SU-DHL-6 (cell line): ENCODE measurements at regions not wholly inside any gene's neighbourhood (a gene's known extent, or its start where the extent isn't known, plus 50 kb on each side); places are given as distances from the start of the nearest gene placed in this dataset.
"Not testable (repeated sequence)": the region's sequence is repeated elsewhere in the genome, so short reads cannot be mapped to it uniquely, and the experiment has no call there.

Experiments used
- H2AFZ ChIP-seq: fragments of 200-600 bp; sonication (generic); 2 replicates; pipeline ENCODE4 v1.6.1; 2014; ENCODE audit warnings: low read depth, mild to moderate bottlenecking, moderate library complexity, mixed read lengths, antibody characterized with exemption, low read length; ENCODE audit not compliant: severe bottlenecking
- H3F3A ChIP-seq: fragments of 200-600 bp; shearing (Covaris generic); 2 replicates; pipeline ENCODE4 v1.6.0; 2016; ENCODE audit warnings: antibody characterized with exemption, mild to moderate bottlenecking; ENCODE audit not compliant: insufficient read depth
- H3K27ac ChIP-seq: fragments of 200-600 bp; sonication (generic); 2 replicates; pipeline ENCODE4 v1.5.1; 2016; ENCODE audit warnings: low read depth, mild to moderate bottlenecking, low read length, moderate library complexity, mixed read lengths
- H3K27me3 ChIP-seq: fragments of 200-600 bp; sonication (generic), shearing (Covaris generic); 2 replicates; pipeline ENCODE4 v1.6.0; 2014; ENCODE audit warnings: mild to moderate bottlenecking, low read length
- H3K36me3 ChIP-seq: fragments of 200-600 bp; sonication (generic); 2 replicates; pipeline ENCODE4 v1.6.1; 2014; ENCODE audit warnings: mild to moderate bottlenecking, low read length, mixed read lengths
- H3K4me2 ChIP-seq: fragments of 300-600, 200-600 bp; shearing (Covaris generic), sonication (generic); 2 replicates; pipeline ENCODE4 v1.6.0; 2014; ENCODE audit warnings: low read length, low read depth, mild to moderate bottlenecking; ENCODE audit not compliant: poor library complexity, severe bottlenecking
- H3K4me3 ChIP-seq: fragments of 200-600 bp; sonication (generic); 2 replicates; pipeline ENCODE4 v1.5.1; 2014; ENCODE audit warnings: antibody characterized with exemption, low read length, mild to moderate bottlenecking, mixed read lengths; ENCODE audit not compliant: insufficient read depth, poor library complexity, severe bottlenecking
- H3K79me2 ChIP-seq: fragments of 200-600 bp; sonication (generic); 2 replicates; pipeline ENCODE4 v1.6.1; 2014; ENCODE audit warnings: mild to moderate bottlenecking, low read length, moderate library complexity; ENCODE audit not compliant: insufficient read depth
- H3K9ac ChIP-seq: fragments of 200-600 bp; sonication (generic); 2 replicates; pipeline ENCODE4 v1.7.0; 2014; ENCODE audit warnings: mild to moderate bottlenecking, low read length
- H3K9me2 ChIP-seq: fragments of 200-600 bp; sonication (generic); replicated peaks from 2 replicates; pipeline ENCODE4 v1.6.1; 2014; ENCODE audit warnings: low read length; ENCODE audit not compliant: insufficient read depth
- H3K9me3 ChIP-seq: fragments of 200-600 bp; sonication (generic); 2 replicates; pipeline ENCODE4 v1.6.1; 2014; ENCODE audit warnings: low read length, mixed read lengths; ENCODE audit not compliant: insufficient read depth
- H4K20me1 ChIP-seq: fragments of 200-600 bp; sonication (generic); 2 replicates; pipeline ENCODE4 v1.6.1; 2014; ENCODE audit warnings: low read depth, mild to moderate bottlenecking, antibody characterized with exemption, low read length, moderate library complexity, mixed read lengths
- EZH2phosphoT487 ChIP-seq: fragments of 200-600 bp; sonication (generic), shearing (Covaris generic); conservative IDR thresholded peaks from 2 replicates; pipeline ENCODE4 v1.6.1; 2018; ENCODE audit warnings: mild to moderate bottlenecking, antibody characterized with exemption, low read length, moderate library complexity, mixed read lengths
- TF ChIP-seq, protein P1 (sequence below): fragments of 200-600 bp; sonication (generic); IDR thresholded peaks from one replicate; pipeline ENCODE4 v1.5.1; 2017; ENCODE audit warnings: antibody characterized with exemption, mild to moderate bottlenecking, low read length, moderate library complexity; ENCODE audit not compliant: insufficient read depth, poor library complexity, severe bottlenecking

- H3K9ac ChIP-seq = no peak overlapping the region
- H3K27ac ChIP-seq = no peak overlapping the region
- H3K36me3 ChIP-seq = no peaks in the 10 kb centered on the region
Observed at GRCh38 chrX:46140272-46140671, 404.9 kb downstream of the ZNF674 start.

GRCh38 chrX:46130247-46130646, 415.0 kb downstream of the ZNF674 start:
- no peak overlapping the region for H3K4me3 ChIP-seq
- H3K9me2 ChIP-seq = no peaks in the 10 kb centered on the region
- no peaks in the 10 kb centered on the region for H3K79me2 ChIP-seq
- no peak overlapping the region for H3K9ac ChIP-seq
- TF ChIP-seq, protein P1, sequence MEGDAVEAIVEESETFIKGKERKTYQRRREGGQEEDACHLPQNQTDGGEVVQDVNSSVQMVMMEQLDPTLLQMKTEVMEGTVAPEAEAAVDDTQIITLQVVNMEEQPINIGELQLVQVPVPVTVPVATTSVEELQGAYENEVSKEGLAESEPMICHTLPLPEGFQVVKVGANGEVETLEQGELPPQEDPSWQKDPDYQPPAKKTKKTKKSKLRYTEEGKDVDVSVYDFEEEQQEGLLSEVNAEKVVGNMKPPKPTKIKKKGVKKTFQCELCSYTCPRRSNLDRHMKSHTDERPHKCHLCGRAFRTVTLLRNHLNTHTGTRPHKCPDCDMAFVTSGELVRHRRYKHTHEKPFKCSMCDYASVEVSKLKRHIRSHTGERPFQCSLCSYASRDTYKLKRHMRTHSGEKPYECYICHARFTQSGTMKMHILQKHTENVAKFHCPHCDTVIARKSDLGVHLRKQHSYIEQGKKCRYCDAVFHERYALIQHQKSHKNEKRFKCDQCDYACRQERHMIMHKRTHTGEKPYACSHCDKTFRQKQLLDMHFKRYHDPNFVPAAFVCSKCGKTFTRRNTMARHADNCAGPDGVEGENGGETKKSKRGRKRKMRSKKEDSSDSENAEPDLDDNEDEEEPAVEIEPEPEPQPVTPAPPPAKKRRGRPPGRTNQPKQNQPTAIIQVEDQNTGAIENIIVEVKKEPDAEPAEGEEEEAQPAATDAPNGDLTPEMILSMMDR = no peak
- TF ChIP-seq EZH2phosphoT487 = no peak
- no peaks in the 10 kb centered on the region for H3K9me3 ChIP-seq
- no peaks in the 10 kb centered on the region for H4K20me1 ChIP-seq
- no peaks in the 10 kb centered on the region for H3K36me3 ChIP-seq
- H2AFZ ChIP-seq = no peak overlapping the region
- no peak overlapping the region for H3K4me2 ChIP-seq
- H3F3A ChIP-seq = no peaks in the 10 kb centered on the region
- H3K27ac ChIP-seq = no peak overlapping the region
- no peaks in the 10 kb centered on the region for H3K27me3 ChIP-seq

More at GRCh38 chrX:46140272-46140671, 404.9 kb downstream of the ZNF674 start:
- Histone ChIP-seq H3K27me3 (no peaks in the 10 kb centered on the region), H3K4me2 (no peak overlapping the region), H3F3A (no peaks in the 10 kb centered on the region), H2AFZ (no peak overlapping the region), H3K9me2 (no peaks in the 10 kb centered on the region), H3K79me2 (no peaks in the 10 kb centered on the region), H4K20me1 (no peaks in the 10 kb centered on the region), H3K9me3 (no peaks in the 10 kb centered on the region), H3K4me3 (no peak overlapping the region)
- no peak for TF ChIP-seq EZH2phosphoT487
- TF ChIP-seq, protein P1 = no peak

- H2AFZ ChIP-seq = no peak overlapping the region
- no peaks in the 10 kb centered on the region for H4K20me1 ChIP-seq
- H3K9me3 ChIP-seq = no peaks in the 10 kb centered on the region
- no peaks in the 10 kb centered on the region for H3F3A ChIP-seq
- no peaks in the 10 kb centered on the region for H3K9me2 ChIP-seq
- TF ChIP-seq, protein P1 = no peak
- no peak overlapping the region for H3K27ac ChIP-seq
- no peak overlapping the region for H3K9ac ChIP-seq
- no peaks in the 10 kb centered on the region for H3K36me3 ChIP-seq
- H3K79me2 ChIP-seq = no peaks in the 10 kb centered on the region
- no peak overlapping the region for H3K4me2 ChIP-seq
- no peak overlapping the region for H3K4me3 ChIP-seq
- H3K27me3 ChIP-seq = no peaks in the 10 kb centered on the region
Observed at GRCh38 chrX:46125111-46125510, 420.1 kb downstream of the ZNF674 start.

DNA sequence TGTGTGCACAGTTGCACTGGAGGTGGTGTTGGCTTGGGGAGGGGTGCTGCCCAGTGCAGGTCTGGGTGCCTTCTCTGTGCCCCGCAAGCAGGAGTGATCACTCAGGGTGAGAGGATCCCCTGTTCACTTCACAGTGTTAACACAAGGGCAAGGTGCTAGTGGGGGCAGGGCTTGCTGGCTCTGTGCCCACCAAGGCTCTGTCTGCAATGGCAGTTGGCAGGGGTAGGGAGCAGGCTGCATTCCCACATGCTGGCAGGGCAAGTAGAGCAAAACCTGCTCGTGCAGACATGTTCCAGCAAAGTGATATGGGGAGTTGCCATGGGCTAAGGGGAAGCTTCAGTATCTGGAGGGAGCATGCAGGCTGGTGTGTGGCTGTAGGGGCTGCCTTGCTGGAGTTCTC, 428.0 kb downstream of the ZNF674 start:
- Histone ChIP-seq H3K4me3 (no peak overlapping the region), H3K9me3 (no peaks in the 10 kb centered on the region), H3K9ac (no peak overlapping the region), H3K27ac (no peak overlapping the region), H4K20me1 (no peaks in the 10 kb centered on the region), H3K4me2 (no peak overlapping the region), H3K27me3 (no peaks in the 10 kb centered on the region), H2AFZ (no peak overlapping the region), H3F3A (no peaks in the 10 kb centered on the region), H3K36me3 (no peaks in the 10 kb centered on the region), H3K79me2 (no peaks in the 10 kb centered on the region), H3K9me2 (no peaks in the 10 kb centered on the region)
- no peak for TF ChIP-seq EZH2phosphoT487
- TF ChIP-seq, protein P1 = no peak

GRCh38 chrX:46087310-46087709, 457.9 kb downstream of the ZNF674 start:
- not testable (repeated sequence) for H4K20me1 ChIP-seq, H3K27me3 ChIP-seq, H3K36me3 ChIP-seq, H3K27ac ChIP-seq, H3K9ac ChIP-seq, H3K9me3 ChIP-seq, H2AFZ ChIP-seq, H3K4me2 ChIP-seq, H3K79me2 ChIP-seq, H3K9me2 ChIP-seq, H3F3A ChIP-seq, H3K4me3 ChIP-seq
